PFSK-1 (cell line): ENCODE measurements at regions not wholly inside any gene's neighbourhood (a gene's known extent, or its start where the extent isn't known, plus 50 kb on each side); places are given as distances from the start of the nearest gene placed in this dataset.

Experiments
- FOXP2 ChIP-seq: optimal IDR thresholded peaks from 2 replicates; pipeline ENCODE3; 2011; ENCODE audit warnings: borderline replicate concordance, control low read depth, inconsistent platforms; ENCODE audit not compliant: insufficient read depth; ENCODE audit errors: extremely low read length, extremely low read depth
- POLR2AphosphoS5 ChIP-seq: IDR thresholded peaks from 2 replicates; pipeline ENCODE4 v1.6.1; 2012; ENCODE audit warnings: low read depth, mild to moderate bottlenecking, control low read depth, low read length, moderate library complexity
- SIN3A ChIP-seq: IDR thresholded peaks from 2 replicates; pipeline ENCODE4 v1.6.1; 2012; ENCODE audit warnings: mild to moderate bottlenecking, low read length, moderate library complexity, borderline replicate concordance; ENCODE audit not compliant: insufficient read depth
- TAF1 ChIP-seq: IDR thresholded peaks from 2 replicates; pipeline ENCODE4 v1.6.1; 2012; ENCODE audit warnings: low read length, control low read depth, borderline replicate concordance; ENCODE audit not compliant: insufficient read depth

DNA sequence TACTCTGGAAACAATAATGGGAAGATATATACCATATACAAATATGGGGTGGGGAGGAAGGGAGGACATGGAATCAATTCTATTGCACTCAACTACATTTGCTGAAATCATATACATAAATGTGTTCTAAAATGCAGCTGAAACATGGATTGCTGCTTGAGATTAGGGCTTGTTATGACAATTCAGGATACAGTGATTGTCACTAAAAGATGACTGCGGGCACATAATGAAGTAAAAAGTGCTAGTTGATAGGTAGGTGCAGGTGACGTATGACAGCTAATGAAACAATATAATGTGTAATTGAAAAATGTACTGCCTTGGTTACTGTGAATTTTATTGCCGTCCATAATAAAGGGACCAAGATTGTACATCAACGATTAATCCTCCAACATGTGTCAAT is 1062.1 kb upstream of the FANCL start:
- TF ChIP-seq POLR2AphosphoS5: no peak
- no peak for TF ChIP-seq TAF1
- TF ChIP-seq FOXP2: no peak
- no peak for TF ChIP-seq SIN3A
